ENCODE measurements at regions not wholly inside any gene's neighbourhood (a gene's known extent, or its start where the extent isn't known, plus 50 kb on each side); places are given as distances from the start of the nearest gene placed in this dataset.
"Not testable (repeated sequence)": the region's sequence is repeated elsewhere in the genome, so short reads cannot be mapped to it uniquely, and the experiment has no call there.

- FAIRE-seq = no peak
- no peak for DNase-seq (ENCODE audit: insufficient read length, low spot score)
- TF ChIP-seq POLR2A (IDR thresholded peaks at IDR 0.05; ENCODE audit: low read depth, low read length) = no peak
These were observed 164.1 kb upstream of the KCNQ5 start for GRCh38 chr6:72457738-72458137.

DNA sequence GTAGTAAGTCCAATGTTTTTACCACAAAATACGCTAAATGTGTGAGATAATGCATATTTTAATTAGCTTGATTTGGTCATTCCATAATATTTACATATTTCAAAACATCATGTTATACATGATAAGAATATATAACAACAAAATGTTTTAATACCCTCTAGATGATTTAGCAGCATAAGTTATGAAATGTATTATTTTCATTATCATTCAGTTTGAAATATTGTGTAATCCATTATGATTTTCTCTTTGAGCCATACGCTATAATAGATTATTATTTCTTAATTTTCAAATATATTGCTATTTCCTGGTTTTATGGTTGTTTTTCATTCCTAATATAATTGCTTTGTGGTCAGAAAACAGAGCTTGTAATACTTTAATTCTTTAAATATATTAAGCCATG lies 163.3 kb upstream of the KCNQ5 start:
- TF ChIP-seq POLR2A (IDR thresholded peaks at IDR 0.05; ENCODE audit: low read depth, low read length) = no peak
- FAIRE-seq (no peak), DNase-seq (ENCODE audit: insufficient read length, low spot score) (no peak)

GRCh38 chr6:72461144-72461543 lies 160.7 kb upstream of the KCNQ5 start:
- FAIRE-seq (peak; percentile 93), DNase-seq (ENCODE audit: insufficient read length, low spot score) (no peak)
- no peak for TF ChIP-seq POLR2A (IDR thresholded peaks at IDR 0.05; ENCODE audit: low read depth, low read length)

GRCh38 chr6:72464246-72464645 lies 157.6 kb upstream of the KCNQ5 start:
- DNase-seq (ENCODE audit: insufficient read length, low spot score) (no peak), FAIRE-seq (no peak)
- TF ChIP-seq POLR2A (IDR thresholded peaks at IDR 0.05; ENCODE audit: low read depth, low read length) = no peak

- no peak for TF ChIP-seq POLR2A (IDR thresholded peaks at IDR 0.05; ENCODE audit: low read depth, low read length)
- peak; percentile 100 for FAIRE-seq
- peak; percentile 35 for DNase-seq (ENCODE audit: insufficient read length, low spot score)
These were observed 156.8 kb upstream of the KCNQ5 start for GRCh38 chr6:72464791-72465691.

- DNase-seq (ENCODE audit: insufficient read length, low spot score) = no peak
- FAIRE-seq = peak; percentile 6
- no peak for TF ChIP-seq POLR2A (IDR thresholded peaks at IDR 0.05; ENCODE audit: low read depth, low read length)
These were observed 155.4 kb upstream of the KCNQ5 start for GRCh38 chr6:72466471-72466870.

DNA sequence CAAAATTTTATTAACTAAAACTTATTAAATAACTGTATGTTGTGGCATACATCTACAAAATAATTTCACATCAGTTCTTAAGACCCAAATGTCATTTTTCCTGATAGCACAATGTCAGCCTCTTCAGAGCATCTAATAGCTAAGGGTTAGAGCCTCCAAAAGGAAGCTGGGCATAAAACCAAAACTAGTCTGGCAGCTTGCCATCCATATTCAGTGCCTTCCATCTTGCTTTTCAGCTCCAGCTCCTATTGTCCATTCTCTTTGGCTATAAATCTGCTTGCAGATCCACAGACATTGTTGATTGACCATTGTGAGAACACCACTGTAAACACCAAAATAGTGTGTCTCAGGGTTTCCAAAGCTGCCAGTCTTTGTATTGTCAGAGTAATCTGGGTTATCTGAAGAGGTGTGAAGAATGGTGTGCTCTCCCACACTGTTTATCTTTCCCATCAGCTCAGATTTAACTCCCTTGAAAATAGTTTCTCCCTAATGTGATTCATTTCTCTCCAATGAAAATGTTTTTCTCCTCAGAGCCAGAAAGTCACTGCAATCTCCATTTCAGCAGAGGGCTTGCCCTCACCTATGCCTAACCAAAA lies 154.8 kb upstream of the KCNQ5 start:
- DNase-seq (ENCODE audit: insufficient read length, low spot score) (no peak), FAIRE-seq (peak; percentile 58)
- TF ChIP-seq POLR2A (IDR thresholded peaks at IDR 0.05; ENCODE audit: low read depth, low read length) = no peak

DNA sequence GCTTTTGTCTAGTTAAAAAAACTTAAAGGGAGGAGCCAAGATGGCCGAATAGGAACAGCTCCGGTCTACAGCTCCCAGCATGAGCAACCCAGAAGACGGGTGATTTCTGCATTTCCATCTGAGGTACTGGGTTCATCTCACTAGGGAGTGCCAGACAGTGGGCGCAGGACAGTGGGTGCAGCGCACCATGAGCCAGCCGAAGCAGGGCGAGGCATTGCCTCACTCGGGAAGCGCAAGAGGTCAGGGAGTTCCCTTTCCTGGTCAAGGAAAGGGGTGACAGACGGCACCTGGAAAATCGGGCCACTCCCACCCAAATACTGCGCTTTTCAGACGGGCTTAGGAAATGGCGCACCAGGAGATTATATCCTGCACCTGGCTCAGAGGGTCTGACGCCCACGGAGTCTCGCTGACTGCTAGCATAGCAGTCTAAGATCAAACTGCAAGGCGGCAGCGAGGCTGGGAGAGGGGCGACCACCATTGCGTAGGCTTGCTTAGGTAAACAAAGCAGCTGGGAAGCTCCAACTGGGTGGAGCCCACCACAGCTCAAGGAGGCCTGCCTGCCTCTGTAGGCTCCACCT lies 152.4 kb upstream of the KCNQ5 start:
- DNase-seq (ENCODE audit: insufficient read length, low spot score); FAIRE-seq: not testable (repeated sequence)

- TF ChIP-seq POLR2A (IDR thresholded peaks at IDR 0.05; ENCODE audit: low read depth, low read length) = no peak
- FAIRE-seq = no peak
- DNase-seq (ENCODE audit: insufficient read length, low spot score) = no peak
These were observed 145.8 kb upstream of the KCNQ5 start for GRCh38 chr6:72476051-72476450.

- TF ChIP-seq POLR2A (IDR thresholded peaks at IDR 0.05; ENCODE audit: low read depth, low read length) = no peak
- FAIRE-seq (no peak), DNase-seq (ENCODE audit: insufficient read length, low spot score) (no peak)
These were observed 145.2 kb upstream of the KCNQ5 start for GRCh38 chr6:72476646-72477045.

DNA sequence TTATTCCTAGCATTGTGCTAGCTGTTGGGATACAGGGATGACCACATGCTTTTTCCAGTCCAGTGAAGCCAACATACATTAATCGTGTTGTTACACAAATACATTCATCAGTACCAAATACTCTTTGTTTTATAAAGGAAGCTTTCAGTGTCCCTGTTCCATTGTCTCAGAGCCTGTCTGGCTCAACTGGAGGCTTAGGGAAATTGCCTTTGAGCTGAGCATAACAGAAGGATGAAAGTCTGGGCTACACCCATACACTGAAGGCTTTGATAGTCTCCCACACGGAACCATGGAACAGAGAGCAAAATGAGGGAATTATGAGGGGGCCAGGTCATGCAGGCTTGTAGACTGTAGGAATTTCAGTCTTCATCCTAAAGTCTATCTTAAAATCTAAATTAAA lies 126.4 kb upstream of the KCNQ5 start:
- FAIRE-seq (no peak), DNase-seq (ENCODE audit: insufficient read length, low spot score) (no peak)
- TF ChIP-seq POLR2A (IDR thresholded peaks at IDR 0.05; ENCODE audit: low read depth, low read length) = no peak

DNA sequence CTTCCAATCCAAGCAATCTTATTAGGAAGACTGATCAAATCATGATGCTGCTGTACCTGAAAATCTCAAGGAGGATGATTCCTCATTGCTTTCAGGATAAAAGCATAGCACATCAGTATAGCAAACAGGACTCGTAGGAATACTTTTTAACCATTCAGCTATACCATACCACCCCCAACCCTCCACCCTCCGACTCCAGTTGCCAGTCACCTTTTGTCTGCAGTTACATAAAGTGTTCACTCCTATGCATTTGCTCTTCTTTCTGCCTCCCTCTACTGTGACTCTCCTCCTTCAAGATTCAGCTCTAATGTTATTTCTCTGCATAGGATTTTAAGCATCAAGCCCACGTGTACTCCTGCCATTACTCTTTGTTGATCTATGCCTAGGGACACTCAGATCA lies 124.7 kb upstream of the KCNQ5 start:
- FAIRE-seq = no peak
- no peak for TF ChIP-seq POLR2A (IDR thresholded peaks at IDR 0.05; ENCODE audit: low read depth, low read length)

GRCh38 chr6:72500669-72501068 lies 121.2 kb upstream of the KCNQ5 start:
- FAIRE-seq (no peak), DNase-seq (ENCODE audit: insufficient read length, low spot score) (no peak)
- no peak for TF ChIP-seq POLR2A (IDR thresholded peaks at IDR 0.05; ENCODE audit: low read depth, low read length)

More for the DNA sequence above, 124.7 kb upstream of the KCNQ5 start:
- DNase-seq (ENCODE audit: insufficient read length, low spot score) = no peak

GRCh38 chr6:72504406-72504805 lies 117.5 kb upstream of the KCNQ5 start:
- no peak for TF ChIP-seq POLR2A (IDR thresholded peaks at IDR 0.05; ENCODE audit: low read depth, low read length)
- DNase-seq (ENCODE audit: insufficient read length, low spot score) = no peak
- FAIRE-seq = no peak

GRCh38 chr6:72505446-72505845 lies 116.4 kb upstream of the KCNQ5 start:
- DNase-seq (ENCODE audit: insufficient read length, low spot score) (no peak), FAIRE-seq (no peak)
- no peak for TF ChIP-seq POLR2A (IDR thresholded peaks at IDR 0.05; ENCODE audit: low read depth, low read length)

Measured in H54 (cell line).